Activated CD4-positive, alpha-beta T cell treated with anti-CD3 and anti-CD28 coated beads, Interleukin-2, amount 10 ng/mL, durations not matched to agents 24 days and 14 days (primary cell): ENCODE measurements at regions not wholly inside any gene's neighbourhood (a gene's known extent, or its start where the extent isn't known, plus 50 kb on each side); places are given as distances from the start of the nearest gene placed in this dataset.

Source experiments
- DNase-seq: peaks from one replicate; pipeline ENCODE4 v3.0.0; 2022
- H3K27ac Mint-ChIP-seq: one replicate; pipeline ENCODE4 v1.8.0; 2022; ENCODE audit warnings: mild to moderate bottlenecking, mixed read lengths
- H3K27me3 Mint-ChIP-seq: one replicate; pipeline ENCODE4 v1.8.0; 2022; ENCODE audit warnings: mixed read lengths
- H3K36me3 Mint-ChIP-seq: one replicate; pipeline ENCODE4 v1.8.0; 2022; ENCODE audit warnings: low read depth, mild to moderate bottlenecking, mixed read lengths
- H3K4me1 Mint-ChIP-seq: one replicate; pipeline ENCODE4 v1.8.0; 2021; ENCODE audit warnings: mixed read lengths
- H3K4me3 Mint-ChIP-seq: one replicate; pipeline ENCODE4 v1.8.0; 2022; ENCODE audit warnings: mild to moderate bottlenecking, moderate library complexity, mixed read lengths
- H3K9me3 Mint-ChIP-seq: one replicate; pipeline ENCODE4 v1.8.0; 2021; ENCODE audit warnings: mixed read lengths
- intact Hi-C: fragments of 100-400 bp; cut with micrococcal nuclease; formaldehyde crosslinking; loops from one replicate; pipeline ENCODE4 v1.15.1; 2023

DNA sequence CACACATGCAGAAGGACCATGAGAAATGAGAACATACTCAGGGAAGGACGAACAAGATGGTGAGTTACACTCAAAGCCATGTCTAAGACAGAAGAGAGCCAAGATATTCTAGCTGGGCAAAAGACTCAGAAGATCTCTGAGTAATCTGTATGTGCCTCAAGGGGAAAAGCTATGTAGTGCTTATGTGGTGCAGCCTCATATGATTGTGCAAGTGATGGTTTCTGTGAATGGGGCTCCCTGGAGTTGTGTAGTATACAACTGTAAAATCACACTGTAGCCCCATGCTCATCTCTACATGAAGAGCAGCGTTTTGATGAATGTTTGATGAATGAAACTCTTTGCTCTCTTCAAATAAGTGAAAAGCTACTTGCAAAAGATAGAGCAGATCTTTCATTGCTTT is 57.5 kb downstream of the OSR1 start:
- H3K27ac Mint-ChIP-seq, result no peak overlapping the region

GRCh38 chr2:19299522-19299921 is 58.9 kb downstream of the OSR1 start:
- Mint-ChIP-seq H3K27ac (no peak overlapping the region), H3K4me3 (no peak overlapping the region), H3K27me3 (no peaks in the 10 kb centered on the region), H3K9me3 (no peaks in the 10 kb centered on the region), H3K36me3 (no peaks in the 10 kb centered on the region), H3K4me1 (no peaks in the 10 kb centered on the region)
- DNase-seq, result no peak
- intact Hi-C loops, result no loop called here

More for the DNA sequence above, 57.5 kb downstream of the OSR1 start:
- no peak for DNase-seq
- intact Hi-C loops, result no loop called here
- Mint-ChIP-seq H3K9me3 (no peaks in the 10 kb centered on the region), H3K36me3 (no peaks in the 10 kb centered on the region), H3K4me3 (no peak overlapping the region), H3K4me1 (no peaks in the 10 kb centered on the region), H3K27me3 (no peaks in the 10 kb centered on the region)

DNA sequence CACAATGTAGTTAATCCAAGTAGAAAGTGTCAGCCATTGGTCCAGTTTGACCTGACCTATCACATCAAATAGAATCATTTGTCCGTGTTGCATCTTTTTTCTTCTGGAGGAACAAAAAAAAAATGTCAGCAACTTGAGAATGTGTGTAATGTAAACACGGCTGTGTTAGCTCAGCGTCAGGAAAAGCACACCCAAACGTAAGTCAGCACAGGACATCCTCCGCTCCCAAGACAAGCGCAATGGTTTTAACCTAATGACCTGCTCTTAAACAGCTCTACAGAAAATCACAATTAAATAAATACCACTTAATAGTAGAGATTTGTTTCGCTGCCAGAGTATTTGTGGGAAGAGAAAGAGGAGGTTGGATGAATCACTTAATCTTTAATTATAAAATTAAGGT is 59.4 kb downstream of the OSR1 start:
- H3K27ac Mint-ChIP-seq, result no peak overlapping the region
- no peak overlapping the region for H3K4me3 Mint-ChIP-seq
- intact Hi-C loops, result no loop called here
- no peaks in the 10 kb centered on the region for H3K36me3 Mint-ChIP-seq
- DNase-seq, result no peak
- no peaks in the 10 kb centered on the region for H3K4me1 Mint-ChIP-seq
- no peaks in the 10 kb centered on the region for H3K27me3 Mint-ChIP-seq
- no peaks in the 10 kb centered on the region for H3K9me3 Mint-ChIP-seq

- intact Hi-C loops, result no loop called here
Observed at GRCh38 chr2:19297716-19298115, 60.7 kb downstream of the OSR1 start.

GRCh38 chr2:19295998-19296502 is 62.4 kb downstream of the OSR1 start:
- H3K9me3 Mint-ChIP-seq, result no peaks in the 10 kb centered on the region
- peaks cover 7% of the 10 kb centered on the region for H3K4me1 Mint-ChIP-seq
- no peaks in the 10 kb centered on the region for H3K36me3 Mint-ChIP-seq
- DNase-seq, result no peak
- intact Hi-C loops, result no loop called here
- no peaks in the 10 kb centered on the region for H3K27me3 Mint-ChIP-seq
- no peak overlapping the region for H3K4me3 Mint-ChIP-seq
- H3K27ac Mint-ChIP-seq, result no peak overlapping the region

More at GRCh38 chr2:19297716-19298115, 60.7 kb downstream of the OSR1 start:
- no peaks in the 10 kb centered on the region for H3K4me1 Mint-ChIP-seq
- H3K36me3 Mint-ChIP-seq, result no peaks in the 10 kb centered on the region
- no peak overlapping the region for H3K4me3 Mint-ChIP-seq
- DNase-seq, result no peak
- no peaks in the 10 kb centered on the region for H3K27me3 Mint-ChIP-seq
- no peak overlapping the region for H3K27ac Mint-ChIP-seq
- H3K9me3 Mint-ChIP-seq, result no peaks in the 10 kb centered on the region

DNA sequence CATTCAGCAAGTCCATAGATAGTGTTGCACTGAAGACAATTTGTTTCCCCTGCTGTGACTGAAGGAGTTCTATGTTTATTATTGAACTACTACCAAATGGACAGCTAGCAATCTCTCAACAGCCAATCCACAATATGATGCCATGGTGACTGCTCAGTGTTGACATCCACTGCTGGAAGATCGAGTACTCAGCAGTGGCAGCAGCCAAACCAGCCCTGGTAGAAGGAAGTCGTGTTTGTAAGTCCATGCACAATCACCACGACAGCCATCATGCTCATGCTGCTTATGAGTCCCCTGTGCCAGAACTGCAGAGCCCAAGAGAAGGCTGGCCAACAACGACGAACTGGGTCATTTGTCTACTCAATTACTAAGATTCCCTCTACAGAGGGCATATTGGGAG is 66.4 kb downstream of the OSR1 start:
- Mint-ChIP-seq H3K27me3 (no peaks in the 10 kb centered on the region), H3K4me1 (peaks cover 7% of the 10 kb centered on the region), H3K9me3 (no peaks in the 10 kb centered on the region), H3K36me3 (no peaks in the 10 kb centered on the region), H3K4me3 (no peak overlapping the region), H3K27ac (no peak overlapping the region)
- DNase-seq, result no peak
- intact Hi-C loops, result no loop called here

GRCh38 chr2:19288291-19288690 is 70.1 kb downstream of the OSR1 start:
- Mint-ChIP-seq H3K4me1 (peaks cover 7% of the 10 kb centered on the region), H3K4me3 (no peak overlapping the region), H3K9me3 (no peaks in the 10 kb centered on the region), H3K27ac (no peak overlapping the region), H3K36me3 (no peaks in the 10 kb centered on the region), H3K27me3 (no peaks in the 10 kb centered on the region)
- no peak for DNase-seq
- intact Hi-C loops, result no loop called here

GRCh38 chr2:19287324-19287723 is 71.1 kb downstream of the OSR1 start:
- H3K27ac Mint-ChIP-seq, result no peak overlapping the region
- H3K27me3 Mint-ChIP-seq, result no peaks in the 10 kb centered on the region
- no peak overlapping the region for H3K4me3 Mint-ChIP-seq
- intact Hi-C loops, result no loop called here
- H3K9me3 Mint-ChIP-seq, result no peaks in the 10 kb centered on the region
- H3K4me1 Mint-ChIP-seq, result peaks cover 5% of the 10 kb centered on the region
- no peaks in the 10 kb centered on the region for H3K36me3 Mint-ChIP-seq
- DNase-seq, result no peak

DNA sequence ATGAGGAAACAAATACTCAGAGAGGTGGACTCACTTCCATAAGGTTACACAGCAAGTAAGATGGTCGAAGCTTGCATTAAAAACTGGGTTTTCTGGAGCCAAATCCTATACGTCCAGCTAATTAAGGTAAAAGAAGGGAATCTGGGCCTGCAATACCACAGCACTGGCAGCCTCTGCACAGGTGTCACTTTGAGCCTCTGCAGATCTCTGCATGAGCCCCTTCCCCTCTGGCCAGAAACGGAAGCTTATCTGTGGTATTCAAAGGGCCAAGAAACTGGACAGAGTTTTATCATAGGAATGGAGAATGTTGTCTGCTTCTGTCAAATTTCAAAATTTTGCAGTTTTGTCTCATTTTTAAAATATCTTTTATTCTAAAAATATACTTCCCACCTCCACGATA is 76.1 kb downstream of the OSR1 start:
- H3K27ac Mint-ChIP-seq, result no peak overlapping the region
- no peaks in the 10 kb centered on the region for H3K36me3 Mint-ChIP-seq
- H3K4me1 Mint-ChIP-seq, result no peaks in the 10 kb centered on the region
- no peaks in the 10 kb centered on the region for H3K27me3 Mint-ChIP-seq
- intact Hi-C loops, result no loop called here
- no peak for DNase-seq
- no peak overlapping the region for H3K4me3 Mint-ChIP-seq
- H3K9me3 Mint-ChIP-seq, result no peaks in the 10 kb centered on the region

- Mint-ChIP-seq H3K4me1 (no peaks in the 10 kb centered on the region), H3K27me3 (no peaks in the 10 kb centered on the region), H3K27ac (no peak overlapping the region), H3K36me3 (no peaks in the 10 kb centered on the region), H3K9me3 (no peaks in the 10 kb centered on the region), H3K4me3 (no peak overlapping the region)
- no peak for DNase-seq
- intact Hi-C loops, result no loop called here
Observed at GRCh38 chr2:19274439-19274838, 84.0 kb downstream of the OSR1 start.

DNA sequence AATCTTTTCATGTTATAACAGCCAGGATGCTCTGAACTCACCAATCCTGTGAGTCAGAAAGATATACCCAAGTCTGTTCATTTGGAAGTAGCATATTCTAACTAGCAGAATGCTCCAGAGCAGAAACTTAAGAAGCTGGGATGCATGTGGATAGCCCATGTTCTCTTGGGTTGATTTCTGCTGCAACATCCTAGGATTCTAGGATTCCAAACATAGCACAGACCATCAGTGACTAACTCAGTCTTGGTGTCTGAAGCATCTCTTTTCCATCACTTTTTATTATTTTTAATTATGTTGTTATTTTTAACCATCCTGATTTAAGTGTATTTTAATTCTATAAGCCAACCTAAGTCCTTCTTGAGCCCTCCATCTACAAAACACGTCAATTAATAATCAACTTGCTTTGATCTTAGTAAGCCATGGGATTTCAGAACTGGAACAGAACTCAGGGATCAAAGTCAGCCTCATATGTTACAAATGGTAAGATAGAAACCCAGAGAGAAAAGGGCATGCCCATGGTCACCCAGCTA is 85.4 kb downstream of the OSR1 start:
- Mint-ChIP-seq H3K9me3 (no peaks in the 10 kb centered on the region), H3K36me3 (no peaks in the 10 kb centered on the region), H3K4me1 (no peaks in the 10 kb centered on the region), H3K4me3 (no peak overlapping the region), H3K27ac (no peak overlapping the region), H3K27me3 (no peaks in the 10 kb centered on the region)
- no peak for DNase-seq
- intact Hi-C loops, result no loop called here

- no peak for DNase-seq
- intact Hi-C loops, result no loop called here
- H3K36me3 Mint-ChIP-seq, result no peaks in the 10 kb centered on the region
- no peaks in the 10 kb centered on the region for H3K27me3 Mint-ChIP-seq
- H3K4me1 Mint-ChIP-seq, result no peaks in the 10 kb centered on the region
- no peaks in the 10 kb centered on the region for H3K9me3 Mint-ChIP-seq
- H3K4me3 Mint-ChIP-seq, result no peak overlapping the region
- no peak overlapping the region for H3K27ac Mint-ChIP-seq
Observed at GRCh38 chr2:19272039-19272438, 86.4 kb downstream of the OSR1 start.

DNA sequence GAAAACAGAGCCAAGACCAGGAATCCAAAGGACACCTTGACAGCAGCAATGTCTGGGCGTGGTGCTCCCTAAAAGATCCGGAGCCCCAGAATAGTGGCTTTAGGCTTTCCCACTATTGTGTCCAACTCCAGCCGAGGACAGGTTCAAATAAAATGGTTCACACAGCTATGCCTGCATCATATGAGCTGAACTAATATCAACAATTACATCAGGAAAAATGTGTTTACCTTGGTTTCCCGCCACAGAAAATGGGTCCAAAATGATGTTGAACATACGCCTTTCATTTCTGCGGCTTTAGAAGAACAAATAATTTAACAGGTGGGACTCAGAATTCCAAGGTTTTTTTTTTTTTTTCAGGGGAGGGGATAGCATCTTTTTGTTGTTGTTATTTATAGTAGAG is 93.6 kb downstream of the OSR1 start:
- no peak overlapping the region for H3K27ac Mint-ChIP-seq
- no peaks in the 10 kb centered on the region for H3K36me3 Mint-ChIP-seq
- DNase-seq, result no peak
- intact Hi-C loops, result no loop called here
- H3K4me3 Mint-ChIP-seq, result no peak overlapping the region
- no peaks in the 10 kb centered on the region for H3K4me1 Mint-ChIP-seq
- H3K9me3 Mint-ChIP-seq, result no peaks in the 10 kb centered on the region
- H3K27me3 Mint-ChIP-seq, result no peaks in the 10 kb centered on the region

- intact Hi-C loops, result no loop called here
- no peaks in the 10 kb centered on the region for H3K9me3 Mint-ChIP-seq
- no peak for DNase-seq
- no peaks in the 10 kb centered on the region for H3K27me3 Mint-ChIP-seq
- no peaks in the 10 kb centered on the region for H3K36me3 Mint-ChIP-seq
- no peak overlapping the region for H3K4me3 Mint-ChIP-seq
- no peak overlapping the region for H3K27ac Mint-ChIP-seq
- H3K4me1 Mint-ChIP-seq, result no peaks in the 10 kb centered on the region
Observed at GRCh38 chr2:19262150-19262549, 96.3 kb downstream of the OSR1 start.

- DNase-seq, result no peak
- Mint-ChIP-seq H3K9me3 (no peaks in the 10 kb centered on the region), H3K27me3 (no peaks in the 10 kb centered on the region), H3K27ac (no peak overlapping the region), H3K36me3 (no peaks in the 10 kb centered on the region), H3K4me3 (no peak overlapping the region), H3K4me1 (no peaks in the 10 kb centered on the region)
- intact Hi-C loops, result no loop called here
Observed at GRCh38 chr2:19261061-19261460, 97.4 kb downstream of the OSR1 start.
